ENCODE measurements at regions not wholly inside any gene's neighbourhood (a gene's known extent, or its start where the extent isn't known, plus 50 kb on each side); places are given as distances from the start of the nearest gene placed in this dataset.
A peak's percentile ranks its signal among the peaks of the same experiment; 100 is the strongest.

- intact Hi-C loops (cut with DNase I) = no loop called here
- peaks cover 0 to 34% (median 11%) of the 10 kb centered on the region in 4 donors for H3K4me1 ChIP-seq
- no peaks in the 10 kb centered on the region for H3K36me3 ChIP-seq
- 53% methylated on average over 1 of the region's 1 CpG for WGBS (ENCODE audit: insufficient coverage, low coverage, low lambda C conversion rate, missing lambda C conversion rate)
- H3K27ac ChIP-seq = peak overlapping the region in 2 of 3 donors; percentile 6 to 56
- DNase-seq (no peak), ATAC-seq (peak in 1 of 4 donors; percentile 8)
- H3K27me3 ChIP-seq = no peaks in the 10 kb centered on the region
- TF ChIP-seq POLR2A (IDR thresholded peaks at IDR 0.05) = no peak
- TF ChIP-seq, protein P1, sequence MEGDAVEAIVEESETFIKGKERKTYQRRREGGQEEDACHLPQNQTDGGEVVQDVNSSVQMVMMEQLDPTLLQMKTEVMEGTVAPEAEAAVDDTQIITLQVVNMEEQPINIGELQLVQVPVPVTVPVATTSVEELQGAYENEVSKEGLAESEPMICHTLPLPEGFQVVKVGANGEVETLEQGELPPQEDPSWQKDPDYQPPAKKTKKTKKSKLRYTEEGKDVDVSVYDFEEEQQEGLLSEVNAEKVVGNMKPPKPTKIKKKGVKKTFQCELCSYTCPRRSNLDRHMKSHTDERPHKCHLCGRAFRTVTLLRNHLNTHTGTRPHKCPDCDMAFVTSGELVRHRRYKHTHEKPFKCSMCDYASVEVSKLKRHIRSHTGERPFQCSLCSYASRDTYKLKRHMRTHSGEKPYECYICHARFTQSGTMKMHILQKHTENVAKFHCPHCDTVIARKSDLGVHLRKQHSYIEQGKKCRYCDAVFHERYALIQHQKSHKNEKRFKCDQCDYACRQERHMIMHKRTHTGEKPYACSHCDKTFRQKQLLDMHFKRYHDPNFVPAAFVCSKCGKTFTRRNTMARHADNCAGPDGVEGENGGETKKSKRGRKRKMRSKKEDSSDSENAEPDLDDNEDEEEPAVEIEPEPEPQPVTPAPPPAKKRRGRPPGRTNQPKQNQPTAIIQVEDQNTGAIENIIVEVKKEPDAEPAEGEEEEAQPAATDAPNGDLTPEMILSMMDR (IDR thresholded peaks at IDR 0.05) = no peak
- H3K9me3 ChIP-seq = no peaks in the 10 kb centered on the region
- no peak overlapping the region for H3K4me3 ChIP-seq
Measured at GRCh38 chr5:34511481-34511880, 144.6 kb upstream of the RAI14 start.

DNA sequence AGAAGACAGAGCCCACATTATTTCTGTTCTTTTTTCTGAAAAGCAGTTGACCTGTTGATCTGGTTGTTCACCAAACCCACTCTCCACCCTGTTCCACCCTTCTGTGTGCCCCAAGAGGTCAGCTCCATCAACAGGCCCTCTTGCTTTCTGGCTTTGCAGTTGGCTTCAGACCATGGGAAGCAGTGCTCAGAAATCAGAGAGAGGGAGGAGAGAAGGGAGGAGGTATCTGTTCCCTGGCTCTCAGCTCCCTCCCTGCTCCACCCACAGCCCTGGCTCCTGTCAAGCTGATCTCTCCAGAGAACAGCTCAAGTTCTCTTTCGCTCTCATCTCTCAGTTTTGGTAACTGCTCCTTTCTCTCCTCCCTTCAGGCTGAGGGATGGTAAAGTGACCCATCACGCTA is 144.2 kb upstream of the RAI14 start:
- 57% methylated on average over 2 of the region's 2 CpGs for WGBS (ENCODE audit: insufficient coverage, low coverage, low lambda C conversion rate, missing lambda C conversion rate)
- H3K4me3 ChIP-seq = no peak overlapping the region
- H3K36me3 ChIP-seq = no peaks in the 10 kb centered on the region
- TF ChIP-seq POLR2A (IDR thresholded peaks at IDR 0.05) = no peak
- TF ChIP-seq, protein P1 (IDR thresholded peaks at IDR 0.05) = no peak
- peak overlapping the region in 1 of 3 donors; percentile 56 for H3K27ac ChIP-seq
- intact Hi-C loops (cut with DNase I) = no loop called here
- H3K4me1 ChIP-seq = peaks cover 0 to 34% (median 11%) of the 10 kb centered on the region in 4 donors
- no peaks in the 10 kb centered on the region for H3K9me3 ChIP-seq
- H3K27me3 ChIP-seq = no peaks in the 10 kb centered on the region
- DNase-seq (peak in 1 of 3 donors; percentile 56), ATAC-seq (peak; percentile 75 to 86 (median 81))

DNA sequence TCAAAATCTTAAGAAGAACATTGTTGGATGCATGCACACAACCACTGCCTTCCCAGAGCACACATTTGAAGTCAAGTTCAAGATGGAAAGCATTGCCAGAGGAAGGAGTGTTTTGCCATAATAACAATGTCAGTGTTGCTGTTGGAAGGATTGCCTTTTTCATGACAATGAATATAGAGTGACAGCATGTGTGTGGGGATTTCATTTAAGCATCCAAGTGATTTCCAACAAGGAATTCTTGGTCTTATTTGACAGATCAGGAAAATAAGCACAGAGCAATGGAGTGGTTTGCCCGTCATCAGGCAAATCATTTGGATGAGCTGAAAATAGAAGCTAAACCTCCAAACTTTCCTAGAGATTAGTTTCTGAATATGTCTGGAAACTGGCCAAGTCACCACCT is 140.0 kb upstream of the RAI14 start:
- WGBS (ENCODE audit: insufficient coverage, low coverage, low lambda C conversion rate, missing lambda C conversion rate) = 100% methylated on average over 1 of the region's 1 CpG
- no peak for ATAC-seq
- DNase-seq = no peak
- Histone ChIP-seq H3K27me3 (no peaks in the 10 kb centered on the region), H3K4me3 (no peak overlapping the region), H3K36me3 (no peaks in the 10 kb centered on the region), H3K4me1 (peaks cover 0 to 12% (median 5%) of the 10 kb centered on the region in 4 donors), H3K27ac (no peak overlapping the region), H3K9me3 (no peaks in the 10 kb centered on the region)
- TF ChIP-seq POLR2A (IDR thresholded peaks at IDR 0.05) = no peak
- TF ChIP-seq, protein P1 (IDR thresholded peaks at IDR 0.05) = no peak
- intact Hi-C loops (cut with DNase I) = no loop called here

- peaks cover 0 to 7% (median 3%) of the 10 kb centered on the region in 4 donors for H3K4me1 ChIP-seq
- H3K27me3 ChIP-seq = no peaks in the 10 kb centered on the region
- no peak overlapping the region for H3K4me3 ChIP-seq
- no peak for TF ChIP-seq POLR2A (IDR thresholded peaks at IDR 0.05)
- TF ChIP-seq, protein P1 (IDR thresholded peaks at IDR 0.05) = no peak
- ATAC-seq = no peak
- H3K36me3 ChIP-seq = no peaks in the 10 kb centered on the region
- intact Hi-C loops (cut with DNase I) = no loop called here
- no peak overlapping the region for H3K27ac ChIP-seq
- no peak for DNase-seq
- H3K9me3 ChIP-seq = no peaks in the 10 kb centered on the region
- 78% methylated on average over 6 of the region's 6 CpGs for WGBS (ENCODE audit: insufficient coverage, low coverage, low lambda C conversion rate, missing lambda C conversion rate)
Measured at GRCh38 chr5:34516686-34517085, 139.4 kb upstream of the RAI14 start.

GRCh38 chr5:34517249-34517648 is 138.9 kb upstream of the RAI14 start:
- Histone ChIP-seq H3K9me3 (no peaks in the 10 kb centered on the region), H3K36me3 (no peaks in the 10 kb centered on the region), H3K27me3 (no peaks in the 10 kb centered on the region), H3K4me3 (no peak overlapping the region), H3K27ac (no peak overlapping the region), H3K4me1 (peaks cover 0 to under 1% (median 0%) of the 10 kb centered on the region in 4 donors)
- intact Hi-C loops (cut with DNase I) = no loop called here
- no peak for DNase-seq
- peak in 1 of 4 donors; percentile 83 for ATAC-seq
- TF ChIP-seq POLR2A (IDR thresholded peaks at IDR 0.05) = no peak
- TF ChIP-seq, protein P1 (IDR thresholded peaks at IDR 0.05) = no peak
- 31% methylated on average over 2 of the region's 2 CpGs for WGBS (ENCODE audit: insufficient coverage, low coverage, low lambda C conversion rate, missing lambda C conversion rate)

All from right lobe of liver (tissue), 6 donors.